Colonic mucosa (tissue), 4 donors: ENCODE measurements at regions not wholly inside any gene's neighbourhood (a gene's known extent, or its start where the extent isn't known, plus 50 kb on each side); places are given as distances from the start of the nearest gene placed in this dataset.
"Not testable (repeated sequence)": the region's sequence is repeated elsewhere in the genome, so short reads cannot be mapped to it uniquely, and the experiment has no call there.

Experiments used
- DNase-seq: peaks from one replicate; pipeline ENCODE4 v3.0.0-alpha.2; 2020
- H3K27ac ChIP-seq: fragments of 200-600 bp; one replicate; pipeline ENCODE4 v1.8.0; 2021
- H3K27me3 ChIP-seq: fragments of 200-600 bp; one replicate; pipeline ENCODE4 v1.8.0; 2021
- H3K36me3 ChIP-seq: fragments of 200-600 bp; one replicate; pipeline ENCODE4 v1.8.0; 2021
- H3K4me1 ChIP-seq: fragments of 200-600 bp; one replicate; pipeline ENCODE4 v1.8.0; 2021; ENCODE audit warnings: mild to moderate bottlenecking
- H3K4me3 ChIP-seq: fragments of 200-600 bp; one replicate; pipeline ENCODE4 v1.8.0; 2021
- H3K9ac ChIP-seq, 2 donors: one replicate each; pipeline ENCODE4 v1.7.0; 2013; ENCODE audit warnings: control low read depth in 2 of 2, low read depth in 2 of 2, low read length in 2 of 2
- H3K9me3 ChIP-seq: fragments of 200-600 bp; one replicate; pipeline ENCODE4 v1.8.0; 2021
- intact Hi-C: fragments of 100-400 bp; cut with DNase I; formaldehyde crosslinking; loops from one replicate; pipeline ENCODE4 v1.14.1; 2022
- TF ChIP-seq, protein P1 (sequence below): fragments of 200-600 bp; IDR thresholded peaks from one replicate; pipeline ENCODE4 v1.8.0; 2022; ENCODE audit warnings: antibody characterized with exemption, mild to moderate bottlenecking
- donor health status: healthy.
- donor health status: DM: no; HTN: no; CAD: no.
- donor health status: DM: no; HTN: no; CAD: no.

DNA sequence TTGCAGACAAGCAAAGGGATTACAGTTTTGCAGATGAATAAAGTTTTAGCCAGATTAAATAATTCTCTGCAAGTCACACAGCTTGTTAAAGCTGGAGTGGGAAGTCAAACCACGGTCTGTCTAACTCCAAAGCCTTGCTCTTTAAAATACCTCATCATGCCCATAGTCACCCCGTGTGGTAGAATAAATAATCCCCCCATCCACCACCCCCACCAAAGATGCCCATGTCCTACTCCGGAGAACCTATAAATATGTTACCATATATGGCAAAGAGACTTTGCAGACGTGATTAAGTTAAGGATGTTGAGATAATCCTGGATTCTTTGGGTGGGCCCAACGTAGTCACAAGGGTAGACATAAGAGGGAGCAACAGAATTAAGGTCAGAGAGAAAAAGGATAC, 118.7 kb downstream of the BEND2 start:
- intact Hi-C loops: no loop called here
- H3K9me3 ChIP-seq: no peaks in the 10 kb centered on the region
- TF ChIP-seq, protein P1, sequence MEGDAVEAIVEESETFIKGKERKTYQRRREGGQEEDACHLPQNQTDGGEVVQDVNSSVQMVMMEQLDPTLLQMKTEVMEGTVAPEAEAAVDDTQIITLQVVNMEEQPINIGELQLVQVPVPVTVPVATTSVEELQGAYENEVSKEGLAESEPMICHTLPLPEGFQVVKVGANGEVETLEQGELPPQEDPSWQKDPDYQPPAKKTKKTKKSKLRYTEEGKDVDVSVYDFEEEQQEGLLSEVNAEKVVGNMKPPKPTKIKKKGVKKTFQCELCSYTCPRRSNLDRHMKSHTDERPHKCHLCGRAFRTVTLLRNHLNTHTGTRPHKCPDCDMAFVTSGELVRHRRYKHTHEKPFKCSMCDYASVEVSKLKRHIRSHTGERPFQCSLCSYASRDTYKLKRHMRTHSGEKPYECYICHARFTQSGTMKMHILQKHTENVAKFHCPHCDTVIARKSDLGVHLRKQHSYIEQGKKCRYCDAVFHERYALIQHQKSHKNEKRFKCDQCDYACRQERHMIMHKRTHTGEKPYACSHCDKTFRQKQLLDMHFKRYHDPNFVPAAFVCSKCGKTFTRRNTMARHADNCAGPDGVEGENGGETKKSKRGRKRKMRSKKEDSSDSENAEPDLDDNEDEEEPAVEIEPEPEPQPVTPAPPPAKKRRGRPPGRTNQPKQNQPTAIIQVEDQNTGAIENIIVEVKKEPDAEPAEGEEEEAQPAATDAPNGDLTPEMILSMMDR: no peak

DNA sequence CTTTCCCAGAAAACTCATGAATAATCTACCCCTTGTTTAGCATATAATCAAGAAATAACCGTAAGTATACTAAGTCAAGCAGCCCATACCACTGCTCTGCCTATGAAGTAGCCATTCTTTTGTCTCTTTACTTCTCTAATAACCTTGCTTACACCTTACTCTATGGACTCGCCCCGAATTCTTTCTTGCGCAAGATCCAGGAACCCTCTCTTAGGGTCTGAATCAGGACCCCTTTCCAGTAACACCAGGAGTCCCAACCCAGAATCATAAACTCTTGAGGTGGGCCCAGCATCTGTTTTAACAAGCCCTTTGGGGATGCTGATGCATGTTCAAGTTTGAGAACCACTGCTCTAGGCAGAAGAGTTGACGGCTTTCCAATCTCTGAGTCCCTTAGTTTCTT, 119.6 kb downstream of the BEND2 start:
- DNase-seq: no peak
- Histone ChIP-seq H3K9ac (no peak overlapping the region), H3K9me3 (no peaks in the 10 kb centered on the region), H3K4me3 (no peak overlapping the region), H3K4me1 (no peaks in the 10 kb centered on the region), H3K36me3 (no peaks in the 10 kb centered on the region), H3K27me3 (peaks cover 7% of the 10 kb centered on the region), H3K27ac (no peak overlapping the region)
- intact Hi-C loops: no loop called here
- TF ChIP-seq, protein P1: no peak

More for the DNA sequence above, 118.7 kb downstream of the BEND2 start:
- Histone ChIP-seq H3K36me3 (no peaks in the 10 kb centered on the region), H3K4me1 (no peaks in the 10 kb centered on the region), H3K4me3 (no peak overlapping the region), H3K9ac (no peak overlapping the region), H3K27me3 (peaks cover 7% of the 10 kb centered on the region), H3K27ac (no peak overlapping the region)
- no peak for DNase-seq

DNA sequence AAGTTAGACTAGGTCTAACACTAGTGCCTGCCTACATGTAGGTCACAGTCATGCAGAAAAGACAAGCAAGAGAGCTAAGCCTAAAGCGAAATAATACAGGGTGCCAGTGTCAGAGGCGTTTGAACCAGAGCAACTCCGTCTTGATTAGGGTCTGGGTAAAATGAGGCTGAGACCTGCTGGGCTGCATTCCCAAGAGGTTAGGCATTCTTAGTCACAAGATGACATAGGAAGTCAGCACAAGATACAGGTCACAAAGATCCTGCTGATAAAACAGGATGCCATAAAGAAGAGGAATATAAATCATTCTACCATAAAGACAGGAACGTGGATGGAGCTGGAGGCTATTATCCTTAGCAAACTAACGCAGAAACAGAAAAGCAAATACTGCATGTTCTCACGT, 120.9 kb downstream of the BEND2 start:
- Histone ChIP-seq H3K27me3 (peaks cover 7% of the 10 kb centered on the region), H3K9me3 (no peaks in the 10 kb centered on the region), H3K36me3 (no peaks in the 10 kb centered on the region), H3K4me3 (no peak overlapping the region), H3K4me1 (no peaks in the 10 kb centered on the region), H3K27ac (no peak overlapping the region), H3K9ac (no peak overlapping the region)
- TF ChIP-seq, protein P1: no peak
- intact Hi-C loops: no loop called here
- no peak for DNase-seq

DNA sequence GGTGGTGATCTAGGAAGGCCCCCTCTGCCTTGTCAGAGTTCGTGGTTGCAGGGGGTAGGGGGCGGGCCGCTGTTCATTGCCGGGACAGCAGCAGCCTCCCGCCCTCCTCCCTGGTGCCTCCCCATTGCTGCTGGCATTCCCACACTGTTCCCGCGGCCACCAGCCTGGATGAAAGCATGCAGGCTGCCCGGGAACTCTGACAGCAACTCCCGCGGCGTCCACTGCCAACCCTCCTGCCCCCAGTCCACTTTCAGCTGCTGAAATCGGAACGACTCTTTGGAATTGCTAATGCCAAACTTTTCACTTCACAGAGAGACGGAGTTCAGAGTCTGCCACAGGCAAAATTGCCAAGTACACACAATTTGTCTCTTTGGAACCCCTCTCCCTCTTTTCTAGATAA, 121.9 kb downstream of the BEND2 start:
- TF ChIP-seq, protein P1: no peak
- Histone ChIP-seq H3K4me1 (no peaks in the 10 kb centered on the region), H3K9me3 (no peaks in the 10 kb centered on the region), H3K36me3 (no peaks in the 10 kb centered on the region), H3K27me3 (peaks cover 7% of the 10 kb centered on the region), H3K27ac (no peak overlapping the region), H3K4me3 (no peak overlapping the region), H3K9ac (no peak overlapping the region)
- intact Hi-C loops: no loop called here
- no peak for DNase-seq

- H3K9me3 ChIP-seq: no peaks in the 10 kb centered on the region
- no peak for DNase-seq
- TF ChIP-seq, protein P1: no peak
- H3K36me3 ChIP-seq: no peaks in the 10 kb centered on the region
- no peak overlapping the region for H3K4me3 ChIP-seq
- no peaks in the 10 kb centered on the region for H3K27me3 ChIP-seq
- no peaks in the 10 kb centered on the region for H3K4me1 ChIP-seq
- intact Hi-C loops: no loop called here
- no peak overlapping the region for H3K9ac ChIP-seq
- no peak overlapping the region for H3K27ac ChIP-seq
Observed at GRCh38 chrX:18076434-18076833, 144.3 kb downstream of the BEND2 start.

- no peaks in the 10 kb centered on the region for H3K36me3 ChIP-seq
- TF ChIP-seq, protein P1: no peak
- intact Hi-C loops: no loop called here
Observed at GRCh38 chrX:18075603-18076002, 145.1 kb downstream of the BEND2 start.

GRCh38 chrX:18068045-18068444, 152.6 kb downstream of the BEND2 start:
- H3K9ac ChIP-seq, H3K27ac ChIP-seq, H3K27me3 ChIP-seq, H3K36me3 ChIP-seq, H3K4me1 ChIP-seq, H3K9me3 ChIP-seq, H3K4me3 ChIP-seq, intact Hi-C loops, DNase-seq: not testable (repeated sequence)

More at GRCh38 chrX:18075603-18076002, 145.1 kb downstream of the BEND2 start:
- H3K27me3 ChIP-seq: no peaks in the 10 kb centered on the region
- DNase-seq: no peak
- H3K27ac ChIP-seq: no peak overlapping the region
- H3K4me1 ChIP-seq: no peaks in the 10 kb centered on the region
- H3K4me3 ChIP-seq: no peak overlapping the region
- no peak overlapping the region for H3K9ac ChIP-seq
- H3K9me3 ChIP-seq: no peaks in the 10 kb centered on the region
